ENCODE measurements at regions not wholly inside any gene's neighbourhood (a gene's known extent, or its start where the extent isn't known, plus 50 kb on each side); places are given as distances from the start of the nearest gene placed in this dataset.
"Not testable (repeated sequence)": the region's sequence is repeated elsewhere in the genome, so short reads cannot be mapped to it uniquely, and the experiment has no call there.

- no peak for ATAC-seq
- no peak overlapping the region for H3K27ac ChIP-seq
- TF ChIP-seq CTCF (IDR thresholded peaks at IDR 0.05), result no peak
- no peaks in the 10 kb centered on the region for H3K36me3 ChIP-seq
- H3K27me3 ChIP-seq, result no peaks in the 10 kb centered on the region
- H3K4me1 ChIP-seq, result no peaks in the 10 kb centered on the region
- no peak overlapping the region for H3K4me3 ChIP-seq
- intact Hi-C loops (cut with DNase I), result no loop called here
- H3K9me3 ChIP-seq, result peaks cover 0 to 4% of the 10 kb centered on the region in 2 donors
- DNase-seq, result no peak
These were observed 1892.3 kb upstream of the TENM3 start for GRCh38 chr4:180350901-180351300.

- ATAC-seq (no peak), DNase-seq (no peak)
- H3K9me3 ChIP-seq, result peaks cover 0 to 13% of the 10 kb centered on the region in 2 donors
- H3K27me3 ChIP-seq, result no peaks in the 10 kb centered on the region
- no peaks in the 10 kb centered on the region for H3K36me3 ChIP-seq
- TF ChIP-seq CTCF (IDR thresholded peaks at IDR 0.05), result no peak
- intact Hi-C loops (cut with DNase I), result no loop called here
- no peaks in the 10 kb centered on the region for H3K4me1 ChIP-seq
- no peak overlapping the region for H3K27ac ChIP-seq
- H3K4me3 ChIP-seq, result no peak overlapping the region
These were observed 1886.4 kb upstream of the TENM3 start for GRCh38 chr4:180356766-180357165.

- ATAC-seq; intact Hi-C loops (cut with DNase I); DNase-seq; H3K27ac ChIP-seq; H3K4me3 ChIP-seq; H3K9me3 ChIP-seq; H3K27me3 ChIP-seq; H3K36me3 ChIP-seq; H3K4me1 ChIP-seq: not testable (repeated sequence)
These were observed 1883.1 kb upstream of the TENM3 start for GRCh38 chr4:180360113-180360512.

GRCh38 chr4:180363815-180364214, 1879.4 kb upstream of the TENM3 start:
- Histone ChIP-seq H3K36me3 (no peaks in the 10 kb centered on the region), H3K4me3 (no peak overlapping the region), H3K27me3 (no peaks in the 10 kb centered on the region), H3K4me1 (no peaks in the 10 kb centered on the region), H3K9me3 (peaks cover 0 to 4% of the 10 kb centered on the region in 2 donors), H3K27ac (no peak overlapping the region)
- TF ChIP-seq CTCF (IDR thresholded peaks at IDR 0.05), result no peak
- intact Hi-C loops (cut with DNase I), result no loop called here
- DNase-seq (no peak), ATAC-seq (no peak)

- TF ChIP-seq CTCF (IDR thresholded peaks at IDR 0.05), result no peak
- ATAC-seq, result no peak
- H3K36me3 ChIP-seq, result no peaks in the 10 kb centered on the region
- no peak overlapping the region for H3K4me3 ChIP-seq
- H3K27ac ChIP-seq, result no peak overlapping the region
- no peaks in the 10 kb centered on the region for H3K4me1 ChIP-seq
- intact Hi-C loops (cut with DNase I), result no loop called here
- H3K27me3 ChIP-seq, result no peaks in the 10 kb centered on the region
- peak in 1 of 4 donors; percentile 32 for DNase-seq
- H3K9me3 ChIP-seq, result no peaks in the 10 kb centered on the region
These were observed 1870.5 kb upstream of the TENM3 start for GRCh38 chr4:180372691-180373090.

- Histone ChIP-seq H3K4me3 (no peak overlapping the region), H3K27me3 (no peaks in the 10 kb centered on the region), H3K27ac (no peak overlapping the region), H3K36me3 (no peaks in the 10 kb centered on the region), H3K9me3 (no peaks in the 10 kb centered on the region), H3K4me1 (no peaks in the 10 kb centered on the region)
- ATAC-seq, result no peak
- intact Hi-C loops (cut with DNase I), result no loop called here
- DNase-seq, result no peak
- TF ChIP-seq CTCF (IDR thresholded peaks at IDR 0.05), result no peak
These were observed 1865.5 kb upstream of the TENM3 start for GRCh38 chr4:180377741-180378140.
